ENCODE measurements at regions not wholly inside any gene's neighbourhood (a gene's known extent, or its start where the extent isn't known, plus 50 kb on each side); places are given as distances from the start of the nearest gene placed in this dataset.

- Histone ChIP-seq H2AFZ (ENCODE audit: low read depth, low read length) (no peak overlapping the region), H3K36me3 (ENCODE audit: control insufficient read depth, insufficient read depth, low read length) (no peaks in the 10 kb centered on the region), H3K9me3 (replicated peaks; ENCODE audit: control insufficient read depth, insufficient read depth, low read depth, low read length) (no peaks in the 10 kb centered on the region), H3K4me3 (no peak overlapping the region), H3K27ac (ENCODE audit: extremely low read depth, low read depth, low read length) (no peak overlapping the region), H3K9ac (ENCODE audit: insufficient read depth in 1 of 2, low read depth in 2 of 2, low read length in 2 of 2) (no peak overlapping the region), H3K4me2 (ENCODE audit: insufficient read depth, low read length) (no peak overlapping the region), H3K9me1 (ENCODE audit: control insufficient read depth, insufficient read depth, low read length) (no peaks in the 10 kb centered on the region), H3K4me1 (replicated peaks in 1 of 2; ENCODE audit: control insufficient read depth in 2 of 2, insufficient read depth in 2 of 2, low read length in 2 of 2) (no peaks in the 10 kb centered on the region), H3K79me2 (ENCODE audit: control insufficient read depth, insufficient read depth, low read length) (no peaks in the 10 kb centered on the region), H3K27me3 (ENCODE audit: control insufficient read depth in 2 of 2, insufficient read depth in 2 of 2, low read length in 2 of 2) (no peaks in the 10 kb centered on the region), H4K20me1 (replicated peaks; ENCODE audit: control insufficient read depth, insufficient read depth, low read length) (no peaks in the 10 kb centered on the region)
- in situ Hi-C loops (cut with MboI) (no loop called here), intact Hi-C loops (cut with micrococcal nuclease) (no loop called here)
- 3% methylated on average over 5 of the region's 5 CpGs for WGBS (ENCODE audit: insufficient coverage, low coverage, missing lambda C conversion rate)
- FAIRE-seq (no peak), ATAC-seq (no peak), DNase-seq (ENCODE audit: extremely low read depth in 1 of 4, low spot score in 3 of 4) (no peak)
- BruUV-seq (replicated peaks) = no TSS peak
- POLR2A ChIA-PET = no interaction called here
- CTCF ChIA-PET (ENCODE audit: low intra/inter-chr PET ratio) = no interaction called here
- TF ChIP-seq BRCA1 (IDR thresholded peaks at IDR 0.05) (no peak), BRCA1 (CRISPR knock-in tag; IDR thresholded peaks at IDR 0.05) (no peak), CHD4 (IDR thresholded peaks at IDR 0.05; ENCODE audit: insufficient read depth, insufficient replicate concordance, low read depth, low read length, poor library complexity, severe bottlenecking) (no peak), ZFX (CRISPR knock-in tag; IDR thresholded peaks at IDR 0.05) (no peak)
- TF ChIP-seq, protein P1, sequence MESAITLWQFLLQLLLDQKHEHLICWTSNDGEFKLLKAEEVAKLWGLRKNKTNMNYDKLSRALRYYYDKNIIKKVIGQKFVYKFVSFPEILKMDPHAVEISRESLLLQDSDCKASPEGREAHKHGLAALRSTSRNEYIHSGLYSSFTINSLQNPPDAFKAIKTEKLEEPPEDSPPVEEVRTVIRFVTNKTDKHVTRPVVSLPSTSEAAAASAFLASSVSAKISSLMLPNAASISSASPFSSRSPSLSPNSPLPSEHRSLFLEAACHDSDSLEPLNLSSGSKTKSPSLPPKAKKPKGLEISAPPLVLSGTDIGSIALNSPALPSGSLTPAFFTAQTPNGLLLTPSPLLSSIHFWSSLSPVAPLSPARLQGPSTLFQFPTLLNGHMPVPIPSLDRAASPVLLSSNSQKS (CRISPR knock-in tag; IDR thresholded peaks at IDR 0.05) = no peak
These were observed 476.5 kb downstream of the NKX6-1 start for GRCh38 chr4:84022564-84022963.

DNA sequence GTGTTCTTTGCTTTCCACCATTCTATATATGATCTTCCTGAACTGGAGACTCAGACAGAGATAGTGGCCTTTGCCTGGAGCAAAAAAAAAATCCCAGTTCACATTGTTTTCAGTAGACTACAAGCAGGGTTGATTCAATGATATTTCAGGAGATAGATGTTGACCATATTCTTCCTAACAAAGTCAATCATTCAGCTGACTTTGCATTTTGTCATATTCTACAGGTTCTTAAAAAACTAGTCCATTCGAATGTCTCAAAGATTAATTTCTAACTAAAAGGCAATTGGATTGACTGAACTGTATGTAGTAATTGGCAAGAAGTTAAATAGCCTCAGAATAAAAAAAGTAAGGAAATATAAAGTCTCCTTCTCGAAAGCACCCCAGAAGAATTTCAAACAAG, 479.5 kb downstream of the NKX6-1 start:
- Histone ChIP-seq H3K27me3 (ENCODE audit: control insufficient read depth in 2 of 2, insufficient read depth in 2 of 2, low read length in 2 of 2) (no peaks in the 10 kb centered on the region), H3K36me3 (ENCODE audit: control insufficient read depth, insufficient read depth, low read length) (no peaks in the 10 kb centered on the region), H3K9me1 (ENCODE audit: control insufficient read depth, insufficient read depth, low read length) (no peaks in the 10 kb centered on the region), H3K4me2 (ENCODE audit: insufficient read depth, low read length) (no peak overlapping the region), H3K79me2 (ENCODE audit: control insufficient read depth, insufficient read depth, low read length) (no peaks in the 10 kb centered on the region), H2AFZ (ENCODE audit: low read depth, low read length) (no peak overlapping the region), H3K4me3 (no peak overlapping the region), H3K4me1 (replicated peaks in 1 of 2; ENCODE audit: control insufficient read depth in 2 of 2, insufficient read depth in 2 of 2, low read length in 2 of 2) (no peaks in the 10 kb centered on the region), H3K9ac (ENCODE audit: insufficient read depth in 1 of 2, low read depth in 2 of 2, low read length in 2 of 2) (no peak overlapping the region), H4K20me1 (replicated peaks; ENCODE audit: control insufficient read depth, insufficient read depth, low read length) (no peaks in the 10 kb centered on the region), H3K9me3 (replicated peaks; ENCODE audit: control insufficient read depth, insufficient read depth, low read depth, low read length) (no peaks in the 10 kb centered on the region), H3K27ac (ENCODE audit: extremely low read depth, low read depth, low read length) (no peak overlapping the region)
- in situ Hi-C loops (cut with MboI) = no loop called here
- TF ChIP-seq C11orf30 (IDR thresholded peaks at IDR 0.05; ENCODE audit: low read depth) (peak; percentile 33; the same call in 1 of the 2 replicates), NCOA1 (IDR thresholded peaks at IDR 0.05; ENCODE audit: low read depth) (no peak), TEAD4 (IDR thresholded peaks at IDR 0.05; ENCODE audit: low read length) (no peak), TEAD4 (CRISPR knock-in tag; IDR thresholded peaks at IDR 0.05; ENCODE audit: borderline replicate concordance) (no peak), MAFK (IDR thresholded peaks at IDR 0.05; ENCODE audit: low read length) (peak; percentile 42; the same call in 1 of the 2 replicates), SIX5 (IDR thresholded peaks at IDR 0.05; ENCODE audit: borderline replicate concordance in 1 of 2, insufficient read depth in 1 of 2, low read depth in 1 of 2, low read length in 2 of 2) (no peak), ZNF316 (IDR thresholded peaks at IDR 0.05) (peak; percentile 65; the same call in 1 of the 2 replicates), MAFG (tag; conservative IDR thresholded peaks at IDR 0.05) (peak; percentile 42; the same call in 1 of the 2 replicates), MAFF (IDR thresholded peaks at IDR 0.05; ENCODE audit: low read length) (peak; percentile 45), ZNF408 (CRISPR knock-in tag; IDR thresholded peaks at IDR 0.05; ENCODE audit: low read depth) (no peak)
- CTCF ChIA-PET (ENCODE audit: low intra/inter-chr PET ratio) = no interaction called here
- BruUV-seq (replicated peaks) = no TSS peak
- POLR2A ChIA-PET = no interaction called here
- DNase-seq (ENCODE audit: extremely low read depth in 1 of 4, low spot score in 3 of 4) (no peak), FAIRE-seq (no peak), ATAC-seq (no peak)
- WGBS (ENCODE audit: insufficient coverage, low coverage, missing lambda C conversion rate) = 3% methylated on average over 2 of the region's 2 CpGs
- intact Hi-C loops (cut with micrococcal nuclease) = no loop called here

Measured in K562 (cell line).